Trophoblast cell (in vitro differentiated cells and primary cell): ENCODE measurements at regions not wholly inside any gene's neighbourhood (a gene's known extent, or its start where the extent isn't known, plus 50 kb on each side); places are given as distances from the start of the nearest gene placed in this dataset.

ENCODE experiments used
- DNase-seq, 2 donors: peaks; one replicate each; pipeline ENCODE4 v3.0.0-alpha.2; 2016
- H2AFZ ChIP-seq: 2 replicates; pipeline ENCODE4 v1.6.1; 2013; ENCODE audit warnings: low read length, moderate library complexity, mild to moderate bottlenecking; ENCODE audit not compliant: insufficient read depth, poor library complexity
- H2AK5ac ChIP-seq: 2 replicates; pipeline ENCODE4 v1.6.1; 2013; ENCODE audit warnings: mild to moderate bottlenecking, low read length
- H2BK120ac ChIP-seq: 2 replicates; pipeline ENCODE4 v1.6.1; 2013; ENCODE audit warnings: low read length, mild to moderate bottlenecking, moderate library complexity; ENCODE audit not compliant: insufficient read depth, poor library complexity
- H2BK12ac ChIP-seq: 2 replicates; pipeline ENCODE4 v1.6.1; 2013; ENCODE audit warnings: mild to moderate bottlenecking, low read length, moderate library complexity
- H2BK5ac ChIP-seq: 2 replicates; pipeline ENCODE4 v1.6.1; 2013; ENCODE audit warnings: low read length, low read depth, moderate library complexity, mild to moderate bottlenecking; ENCODE audit not compliant: poor library complexity
- H3K14ac ChIP-seq: 2 replicates; pipeline ENCODE4 v1.6.1; 2013; ENCODE audit warnings: mild to moderate bottlenecking, low read length
- H3K18ac ChIP-seq: 2 replicates; pipeline ENCODE4 v1.6.1; 2013; ENCODE audit warnings: mild to moderate bottlenecking, low read length
- H3K23ac ChIP-seq: 2 replicates; pipeline ENCODE4 v1.6.1; 2013; ENCODE audit warnings: low read length
- H3K27ac ChIP-seq: 2 replicates; pipeline ENCODE4 v1.5.1; 2013; ENCODE audit warnings: low read depth, mild to moderate bottlenecking, inconsistent platforms, low read length, moderate library complexity
- H3K27me3 ChIP-seq: 2 replicates; pipeline ENCODE4 v1.6.1; 2013; ENCODE audit warnings: inconsistent platforms, mild to moderate bottlenecking, low read length, moderate library complexity; ENCODE audit not compliant: insufficient read depth
- H3K36me3 ChIP-seq, 2 experiments: 1 replicate in 1 of 2; 2 replicates in 1 of 2; pipeline ENCODE4 v1.6.1; 2013; ENCODE audit warnings: low read length in 2 of 2, mild to moderate bottlenecking in 2 of 2, moderate library complexity in 1 of 2; ENCODE audit not compliant: insufficient read depth in 2 of 2, control insufficient read depth in 1 of 2
- H3K4ac ChIP-seq: 2 replicates; pipeline ENCODE4 v1.6.1; 2013; ENCODE audit warnings: low read depth, mild to moderate bottlenecking, low read length, moderate library complexity
- H3K4me1 ChIP-seq, 2 experiments: 1 replicate in 1 of 2; 2 replicates in 1 of 2; pipeline ENCODE4 v1.6.1; 2013; ENCODE audit warnings: low read length in 2 of 2, mild to moderate bottlenecking in 2 of 2, moderate library complexity in 1 of 2; ENCODE audit not compliant: insufficient read depth in 2 of 2, control insufficient read depth in 1 of 2
- H3K4me2 ChIP-seq: 2 replicates; pipeline ENCODE4 v1.6.1; 2013; ENCODE audit warnings: inconsistent platforms, mild to moderate bottlenecking, low read length, moderate library complexity
- H3K4me3 ChIP-seq: 2 replicates; pipeline ENCODE4 v1.5.1; 2013; ENCODE audit warnings: mild to moderate bottlenecking, low read depth, low read length, inconsistent platforms
- H3K79me1 ChIP-seq: one replicate; pipeline ENCODE4 v1.6.1; 2013; ENCODE audit warnings: low read length
- H3K79me2 ChIP-seq: 2 replicates; pipeline ENCODE4 v1.6.1; 2013; ENCODE audit warnings: low read length, mild to moderate bottlenecking; ENCODE audit not compliant: control insufficient read depth, insufficient read depth, poor library complexity
- H3K9ac ChIP-seq: 2 replicates; pipeline ENCODE4 v1.6.1; 2013; ENCODE audit warnings: mild to moderate bottlenecking, low read length
- H3K9me3 ChIP-seq: 2 replicates; pipeline ENCODE4 v1.6.1; 2013; ENCODE audit warnings: low read depth, mild to moderate bottlenecking, control low read depth, inconsistent platforms, low read length; ENCODE audit not compliant: insufficient read depth
- H4K12ac ChIP-seq: 2 replicates; pipeline ENCODE4 v1.6.1; 2013; ENCODE audit warnings: low read depth, mild to moderate bottlenecking, low read length, moderate library complexity
- H4K8ac ChIP-seq: 2 replicates; pipeline ENCODE4 v1.6.1; 2013; ENCODE audit warnings: low read depth, mild to moderate bottlenecking, low read length, moderate library complexity
- H4K91ac ChIP-seq: one replicate; pipeline ENCODE4 v1.6.1; 2013; ENCODE audit warnings: low read depth, mild to moderate bottlenecking, low read length, moderate library complexity
- WGBS: extraction: QIAGEN DNeasy Blood & Tissue Kit; methylation state at CpG from one replicate; pipeline ENCODE4 v1.1.7; 2013; ENCODE audit warnings: missing lambda C conversion rate; ENCODE audit not compliant: insufficient read length, insufficient coverage; ENCODE audit errors: extremely low coverage; 5-methylcytosine and 5-hydroxymethylcytosine counted together

- no peak for DNase-seq
- Histone ChIP-seq H3K4ac (no peak overlapping the region), H3K79me1 (no peaks in the 10 kb centered on the region), H4K91ac (no peak overlapping the region), H3K23ac (no peak overlapping the region), H2BK120ac (no peak overlapping the region), H2BK12ac (no peak overlapping the region), H3K4me2 (no peak overlapping the region), H4K12ac (no peak overlapping the region), H2AK5ac (no peak overlapping the region), H4K8ac (no peak overlapping the region), H3K27ac (no peak overlapping the region), H3K18ac (no peak overlapping the region), H2AFZ (no peak overlapping the region), H3K9ac (no peak overlapping the region), H3K27me3 (no peaks in the 10 kb centered on the region), H2BK5ac (no peak overlapping the region), H3K79me2 (no peaks in the 10 kb centered on the region), H3K9me3 (no peaks in the 10 kb centered on the region), H3K4me1 (no peaks in the 10 kb centered on the region), H3K36me3 (no peaks in the 10 kb centered on the region), H3K14ac (no peak overlapping the region), H3K4me3 (no peak overlapping the region)
- no CpG with 5 or more reads among the region's 7 CpGs for WGBS
Measured at GRCh38 chr17:33778505-33779233, 476.4 kb upstream of the CCL2 start.

GRCh38 chr17:33779234-33779591 lies 475.9 kb upstream of the CCL2 start:
- no CpG with 5 or more reads among the region's 5 CpGs for WGBS

GRCh38 chr17:33785281-33785680 lies 469.8 kb upstream of the CCL2 start:
- Histone ChIP-seq H2BK120ac (no peak overlapping the region), H4K91ac (no peak overlapping the region), H3K27me3 (no peaks in the 10 kb centered on the region), H2AFZ (no peak overlapping the region), H3K79me2 (no peaks in the 10 kb centered on the region), H3K4ac (no peak overlapping the region), H3K4me3 (no peak overlapping the region), H4K8ac (no peak overlapping the region), H3K9me3 (no peaks in the 10 kb centered on the region), H3K4me1 (no peaks in the 10 kb centered on the region), H3K9ac (no peak overlapping the region), H3K18ac (no peak overlapping the region), H3K4me2 (no peak overlapping the region), H3K23ac (no peak overlapping the region), H3K27ac (no peak overlapping the region), H2BK5ac (no peak overlapping the region), H3K79me1 (no peaks in the 10 kb centered on the region), H3K14ac (no peak overlapping the region), H2BK12ac (no peak overlapping the region), H3K36me3 (no peaks in the 10 kb centered on the region), H4K12ac (no peak overlapping the region), H2AK5ac (no peak overlapping the region)
- DNase-seq = peak; percentile 74 to 91

More at GRCh38 chr17:33779234-33779591, 475.9 kb upstream of the CCL2 start:
- H2AK5ac ChIP-seq = no peak overlapping the region
- no peak overlapping the region for H3K9ac ChIP-seq
- H3K4me3 ChIP-seq = no peak overlapping the region
- no peak overlapping the region for H3K4me2 ChIP-seq
- H3K14ac ChIP-seq = no peak overlapping the region
- no peak overlapping the region for H2BK5ac ChIP-seq
- peak; percentile 43 to 80 for DNase-seq
- no peak overlapping the region for H3K23ac ChIP-seq
- no peaks in the 10 kb centered on the region for H3K4me1 ChIP-seq
- no peaks in the 10 kb centered on the region for H3K36me3 ChIP-seq
- H3K27me3 ChIP-seq = no peaks in the 10 kb centered on the region
- no peak overlapping the region for H4K8ac ChIP-seq
- no peak overlapping the region for H2AFZ ChIP-seq
- no peak overlapping the region for H4K12ac ChIP-seq
- H3K79me2 ChIP-seq = no peaks in the 10 kb centered on the region
- H2BK120ac ChIP-seq = no peak overlapping the region
- H3K27ac ChIP-seq = no peak overlapping the region
- no peak overlapping the region for H3K18ac ChIP-seq
- H2BK12ac ChIP-seq = no peak overlapping the region
- no peak overlapping the region for H3K4ac ChIP-seq
- no peaks in the 10 kb centered on the region for H3K9me3 ChIP-seq
- no peak overlapping the region for H4K91ac ChIP-seq
- no peaks in the 10 kb centered on the region for H3K79me1 ChIP-seq

GRCh38 chr17:33786478-33786877 lies 468.6 kb upstream of the CCL2 start:
- H3K27ac ChIP-seq = no peak overlapping the region
- no peak overlapping the region for H2BK120ac ChIP-seq
- no peak overlapping the region for H3K9ac ChIP-seq
- H3K4me3 ChIP-seq = no peak overlapping the region
- no peak overlapping the region for H2AK5ac ChIP-seq
- no peaks in the 10 kb centered on the region for H3K27me3 ChIP-seq
- no peak overlapping the region for H3K14ac ChIP-seq
- no peak overlapping the region for H2BK5ac ChIP-seq
- no peak overlapping the region for H2AFZ ChIP-seq
- no CpG with 5 or more reads among the region's 1 CpG for WGBS
- H3K23ac ChIP-seq = no peak overlapping the region
- no peak overlapping the region for H2BK12ac ChIP-seq
- H3K18ac ChIP-seq = no peak overlapping the region
- DNase-seq = no peak
- no peaks in the 10 kb centered on the region for H3K36me3 ChIP-seq
- H3K9me3 ChIP-seq = no peaks in the 10 kb centered on the region
- H4K8ac ChIP-seq = no peak overlapping the region
- H3K79me1 ChIP-seq = no peaks in the 10 kb centered on the region
- no peaks in the 10 kb centered on the region for H3K4me1 ChIP-seq
- no peaks in the 10 kb centered on the region for H3K79me2 ChIP-seq
- no peak overlapping the region for H3K4me2 ChIP-seq
- no peak overlapping the region for H4K91ac ChIP-seq
- H4K12ac ChIP-seq = no peak overlapping the region
- no peak overlapping the region for H3K4ac ChIP-seq
